CD4-positive, alpha-beta T cell (primary cell): ENCODE measurements at regions not wholly inside any gene's neighbourhood (a gene's known extent, or its start where the extent isn't known, plus 50 kb on each side); places are given as distances from the start of the nearest gene placed in this dataset.
"Not testable (repeated sequence)": the region's sequence is repeated elsewhere in the genome, so short reads cannot be mapped to it uniquely, and the experiment has no call there.

Experiments used
- ATAC-seq: fragments of 200-7000 bp; cut with Tn5 transposase; one replicate; pipeline ENCODE4 v1.10.0; 2022; ENCODE audit warnings: mild to moderate bottlenecking; ENCODE audit not compliant: poor library complexity
- CTCF ChIA-PET: fragments of 350-600 bp; sonication (Branson Sonifier 250); formaldehyde crosslinking; loops from one replicate; lab custom pipeline; 2021; ENCODE audit warnings: antibody characterized with exemption, inconsistent platforms; lab: Charles Lee
- POLR2A ChIA-PET: fragments of 350-600 bp; sonication (Branson Sonifier 250); formaldehyde crosslinking; loops from one replicate; lab custom pipeline; 2021; ENCODE audit warnings: antibody characterized with exemption, inconsistent platforms; lab: Charles Lee
- DNase-seq, 14 experiments: peaks; one replicate each; pipeline ENCODE4 v3.0.0-alpha.2; 2013 to 2020; ENCODE audit warnings: mixed read lengths in 2 of 14
- H3K27ac ChIP-seq, 2 donors: one replicate each; pipeline versions ENCODE4 v1.5.1 to v1.7.0; 2013; ENCODE audit warnings: low read length in 2 of 2, low read depth in 1 of 2, mild to moderate bottlenecking in 1 of 2
- H3K27me3 ChIP-seq, 2 experiments: 1 replicate in 1 of 2; 2 replicates in 1 of 2; pipeline versions ENCODE4 v1.6.1 to v1.7.0; 2013; ENCODE audit warnings: low read length in 2 of 2, control low read depth in 1 of 2, mild to moderate bottlenecking in 1 of 2, moderate library complexity in 1 of 2; ENCODE audit not compliant: insufficient read depth in 2 of 2, control insufficient read depth in 1 of 2
- H3K36me3 ChIP-seq: one replicate; pipeline ENCODE4 v1.6.1; 2013; ENCODE audit warnings: low read length, control low read depth; ENCODE audit not compliant: insufficient read depth
- H3K4me1 ChIP-seq: one replicate; pipeline ENCODE4 v1.6.1; 2013; ENCODE audit warnings: low read length, control low read depth; ENCODE audit not compliant: insufficient read depth
- H3K4me3 ChIP-seq: one replicate; pipeline ENCODE4 v1.5.1; 2013; ENCODE audit warnings: mild to moderate bottlenecking, low read length, moderate library complexity
- H3K9me3 ChIP-seq, 2 experiments: 1 replicate in 1 of 2; 2 replicates in 1 of 2; pipeline versions ENCODE4 v1.6.1 to v1.7.0; 2013; ENCODE audit warnings: low read length in 2 of 2, mild to moderate bottlenecking in 2 of 2, control low read depth in 1 of 2, moderate library complexity in 1 of 2; ENCODE audit not compliant: control insufficient read depth in 1 of 2, insufficient read depth in 1 of 2
- H3K27ac Mint-ChIP-seq: one replicate; pipeline ENCODE4 v1.8.0; 2020; ENCODE audit warnings: mixed read lengths
- H3K27me3 Mint-ChIP-seq: one replicate; pipeline ENCODE4 v1.8.0; 2021; ENCODE audit warnings: mixed read lengths
- H3K36me3 Mint-ChIP-seq: one replicate; pipeline ENCODE4 v1.8.0; 2021; ENCODE audit warnings: low read depth, mixed read lengths
- H3K4me1 Mint-ChIP-seq: one replicate; pipeline ENCODE4 v1.8.0; 2021; ENCODE audit warnings: low read depth, mixed read lengths
- H3K4me3 Mint-ChIP-seq: one replicate; pipeline ENCODE4 v1.8.0; 2020; ENCODE audit warnings: mild to moderate bottlenecking, mixed read lengths
- H3K9me3 Mint-ChIP-seq: one replicate; pipeline ENCODE4 v1.8.0; 2020; ENCODE audit warnings: mixed read lengths
- CTCF ChIP-seq: fragments of 200-600 bp; IDR thresholded peaks from one replicate; pipeline ENCODE4 v1.8.0; 2022; ENCODE audit warnings: antibody characterized with exemption, mild to moderate bottlenecking
- intact Hi-C, 2 experiments: fragments of 100-400 bp; cut with DNase I in 1 of 2; cut with micrococcal nuclease in 1 of 2; formaldehyde crosslinking; loops; one replicate each; pipeline versions ENCODE4 v1.15.1 to v1.9.0; 2023 to 2025; cut with DNase I, micrococcal nuclease

- Mint-ChIP-seq H3K9me3 (no peaks in the 10 kb centered on the region), H3K4me1 (no peaks in the 10 kb centered on the region), H3K27ac (no peak overlapping the region), H3K27me3 (peaks cover 19% of the 10 kb centered on the region), H3K4me3 (no peak overlapping the region), H3K36me3 (no peaks in the 10 kb centered on the region)
- no peaks in the 10 kb centered on the region for H3K36me3 ChIP-seq
- H3K27ac ChIP-seq: no peak overlapping the region
- TF ChIP-seq CTCF: no peak
- H3K4me3 ChIP-seq: no peak overlapping the region
- ATAC-seq (no peak), DNase-seq (no peak)
- ChIA-PET POLR2A (no interaction called here), CTCF (no interaction called here)
- peaks cover 3 to 4% of the 10 kb centered on the region in 2 experiments for H3K27me3 ChIP-seq
- no peaks in the 10 kb centered on the region for H3K4me1 ChIP-seq
- H3K9me3 ChIP-seq: no peaks in the 10 kb centered on the region
- intact Hi-C loops: no loop called here
Measured at GRCh38 chr11:135004495-135004894, 592.5 kb upstream of the B3GAT1 start.

- H3K36me3 ChIP-seq: no peaks in the 10 kb centered on the region
- H3K4me1 ChIP-seq: no peaks in the 10 kb centered on the region
- no peak overlapping the region for H3K4me3 ChIP-seq
- no peaks in the 10 kb centered on the region for H3K4me1 Mint-ChIP-seq
- H3K27me3 ChIP-seq: peaks cover 3 to 4% of the 10 kb centered on the region in 2 experiments
- H3K27me3 Mint-ChIP-seq: peaks cover 21% of the 10 kb centered on the region
- ChIA-PET POLR2A (no interaction called here), CTCF (no interaction called here)
- intact Hi-C loops: no loop called here
- no peaks in the 10 kb centered on the region for H3K36me3 Mint-ChIP-seq
- DNase-seq (no peak), ATAC-seq (no peak)
- H3K4me3 Mint-ChIP-seq: no peak overlapping the region
- H3K9me3 ChIP-seq: no peaks in the 10 kb centered on the region
- TF ChIP-seq CTCF: no peak
- H3K27ac Mint-ChIP-seq: no peak overlapping the region
- no peaks in the 10 kb centered on the region for H3K9me3 Mint-ChIP-seq
- no peak overlapping the region for H3K27ac ChIP-seq
Measured at GRCh38 chr11:135002236-135002635, 590.2 kb upstream of the B3GAT1 start.

- no peak overlapping the region for H3K4me3 Mint-ChIP-seq
- Histone ChIP-seq H3K4me3 (no peak overlapping the region), H3K36me3 (no peaks in the 10 kb centered on the region), H3K27ac (no peak overlapping the region), H3K4me1 (no peaks in the 10 kb centered on the region), H3K27me3 (peaks cover 3 to 4% of the 10 kb centered on the region in 2 experiments), H3K9me3 (no peaks in the 10 kb centered on the region)
- no peak for DNase-seq
- H3K27me3 Mint-ChIP-seq: peaks cover 27% of the 10 kb centered on the region
- H3K27ac Mint-ChIP-seq: no peak overlapping the region
- no peaks in the 10 kb centered on the region for H3K9me3 Mint-ChIP-seq
- no peaks in the 10 kb centered on the region for H3K36me3 Mint-ChIP-seq
- no peak for ATAC-seq
- intact Hi-C loops: no loop called here
- POLR2A ChIA-PET: no interaction called here
- CTCF ChIA-PET: no interaction called here
- no peak for TF ChIP-seq CTCF
- H3K4me1 Mint-ChIP-seq: no peaks in the 10 kb centered on the region
Measured at GRCh38 chr11:135001581-135001980, 589.5 kb upstream of the B3GAT1 start.

GRCh38 chr11:135001065-135001464, 589.0 kb upstream of the B3GAT1 start:
- intact Hi-C loops, H3K9me3 Mint-ChIP-seq, H3K4me1 Mint-ChIP-seq, H3K36me3 ChIP-seq, H3K27ac Mint-ChIP-seq, H3K4me1 ChIP-seq, ATAC-seq, POLR2A ChIA-PET, H3K4me3 Mint-ChIP-seq, H3K27me3 ChIP-seq, H3K27ac ChIP-seq, H3K36me3 Mint-ChIP-seq, DNase-seq, H3K9me3 ChIP-seq, CTCF ChIA-PET, H3K4me3 ChIP-seq: not testable (repeated sequence)
- H3K27me3 Mint-ChIP-seq: peaks cover 29% of the 10 kb centered on the region
